ENCODE measurements at regions not wholly inside any gene's neighbourhood (a gene's known extent, or its start where the extent isn't known, plus 50 kb on each side); places are given as distances from the start of the nearest gene placed in this dataset.

- ATAC-seq (ENCODE audit: poor library complexity) (no peak), DNase-seq (no peak)
- H3K27ac ChIP-seq (ENCODE audit: low read depth in 1 of 2, low read length in 2 of 2), result no peak overlapping the region
- intact Hi-C loops (cut with DNase I, micrococcal nuclease), result no loop called here
- POLR2A ChIA-PET, result no interaction called here
- H3K4me1 ChIP-seq (ENCODE audit: insufficient read depth, low read length), result no peaks in the 10 kb centered on the region
- no peak overlapping the region for H3K4me3 Mint-ChIP-seq
- H3K27me3 Mint-ChIP-seq, result no peaks in the 10 kb centered on the region
- no peak overlapping the region for H3K27ac Mint-ChIP-seq
- H3K9me3 Mint-ChIP-seq, result no peaks in the 10 kb centered on the region
- H3K27me3 ChIP-seq (ENCODE audit: control insufficient read depth in 1 of 2, insufficient read depth in 2 of 2, low read length in 2 of 2), result no peaks in the 10 kb centered on the region
- TF ChIP-seq CTCF (IDR thresholded peaks at IDR 0.05), result no peak
- no peaks in the 10 kb centered on the region for H3K36me3 ChIP-seq (ENCODE audit: insufficient read depth, low read length)
- H3K4me3 ChIP-seq (ENCODE audit: low read length), result no peak overlapping the region
- no peaks in the 10 kb centered on the region for H3K4me1 Mint-ChIP-seq (ENCODE audit: low read depth)
- H3K9me3 ChIP-seq (ENCODE audit: control insufficient read depth in 1 of 2, insufficient read depth in 1 of 2, low read length in 2 of 2), result no peaks in the 10 kb centered on the region
- CTCF ChIA-PET, result no interaction called here
- H3K36me3 Mint-ChIP-seq (ENCODE audit: low read depth), result no peaks in the 10 kb centered on the region
Measured at GRCh38 chr2:129091620-129092019, 773.0 kb upstream of the HS6ST1 start.

- CTCF ChIA-PET, result no interaction called here
Measured at GRCh38 chr2:129092956-129093355, 774.3 kb upstream of the HS6ST1 start.

DNA sequence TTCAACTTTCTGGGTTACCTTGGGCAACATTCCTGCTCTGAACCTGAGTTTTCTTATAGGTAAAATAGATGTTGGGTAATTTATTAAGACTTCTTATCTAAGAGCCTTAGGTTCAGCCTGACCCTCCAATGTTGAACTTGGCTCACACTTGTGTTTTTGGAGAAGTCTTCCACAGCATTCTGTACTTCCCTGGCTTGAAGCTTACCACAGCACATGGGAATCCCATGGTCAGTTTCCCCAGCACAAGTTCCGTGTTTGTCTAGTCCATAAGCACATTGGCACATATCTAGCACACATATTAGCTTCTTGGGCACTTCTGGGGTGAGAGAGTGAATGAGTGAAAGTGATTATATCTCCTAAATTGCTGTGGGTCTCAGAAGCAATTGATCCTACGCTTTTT, 782.5 kb upstream of the HS6ST1 start:
- Mint-ChIP-seq H3K4me3 (no peak overlapping the region), H3K4me1 (ENCODE audit: low read depth) (no peaks in the 10 kb centered on the region), H3K9me3 (no peaks in the 10 kb centered on the region), H3K27me3 (no peaks in the 10 kb centered on the region), H3K27ac (no peak overlapping the region), H3K36me3 (ENCODE audit: low read depth) (no peaks in the 10 kb centered on the region)
- POLR2A ChIA-PET, result no interaction called here
- TF ChIP-seq CTCF (IDR thresholded peaks at IDR 0.05), result no peak
- H3K27me3 ChIP-seq (ENCODE audit: control insufficient read depth in 1 of 2, insufficient read depth in 2 of 2, low read length in 2 of 2), result no peaks in the 10 kb centered on the region
- intact Hi-C loops (cut with DNase I, micrococcal nuclease), result no loop called here
- peaks cover 0 to 4% of the 10 kb centered on the region in 2 experiments for H3K9me3 ChIP-seq (ENCODE audit: control insufficient read depth in 1 of 2, insufficient read depth in 1 of 2, low read length in 2 of 2)
- no peak for DNase-seq
- CTCF ChIA-PET, result no interaction called here
- no peaks in the 10 kb centered on the region for H3K36me3 ChIP-seq (ENCODE audit: insufficient read depth, low read length)
- no peak overlapping the region for H3K27ac ChIP-seq (ENCODE audit: low read depth in 1 of 2, low read length in 2 of 2)
- no peak overlapping the region for H3K4me3 ChIP-seq (ENCODE audit: low read length)
- ATAC-seq (ENCODE audit: poor library complexity), result no peak
- no peaks in the 10 kb centered on the region for H3K4me1 ChIP-seq (ENCODE audit: insufficient read depth, low read length)

More at GRCh38 chr2:129092956-129093355, 774.3 kb upstream of the HS6ST1 start:
- Mint-ChIP-seq H3K4me3 (no peak overlapping the region), H3K9me3 (no peaks in the 10 kb centered on the region), H3K4me1 (ENCODE audit: low read depth) (no peaks in the 10 kb centered on the region), H3K36me3 (ENCODE audit: low read depth) (no peaks in the 10 kb centered on the region), H3K27me3 (no peaks in the 10 kb centered on the region), H3K27ac (no peak overlapping the region)
- no peak for TF ChIP-seq CTCF (IDR thresholded peaks at IDR 0.05)
- no peak for DNase-seq
- no peak overlapping the region for H3K27ac ChIP-seq (ENCODE audit: low read depth in 1 of 2, low read length in 2 of 2)
- POLR2A ChIA-PET, result no interaction called here
- no peaks in the 10 kb centered on the region for H3K9me3 ChIP-seq (ENCODE audit: control insufficient read depth in 1 of 2, insufficient read depth in 1 of 2, low read length in 2 of 2)
- no peaks in the 10 kb centered on the region for H3K4me1 ChIP-seq (ENCODE audit: insufficient read depth, low read length)
- H3K36me3 ChIP-seq (ENCODE audit: insufficient read depth, low read length), result no peaks in the 10 kb centered on the region
- no peaks in the 10 kb centered on the region for H3K27me3 ChIP-seq (ENCODE audit: control insufficient read depth in 1 of 2, insufficient read depth in 2 of 2, low read length in 2 of 2)
- intact Hi-C loops (cut with DNase I, micrococcal nuclease), result no loop called here
- ATAC-seq (ENCODE audit: poor library complexity), result no peak
- no peak overlapping the region for H3K4me3 ChIP-seq (ENCODE audit: low read length)

All from CD4-positive, alpha-beta T cell (primary cell).